ENCODE measurements at regions not wholly inside any gene's neighbourhood (a gene's known extent, or its start where the extent isn't known, plus 50 kb on each side); places are given as distances from the start of the nearest gene placed in this dataset.

DNA sequence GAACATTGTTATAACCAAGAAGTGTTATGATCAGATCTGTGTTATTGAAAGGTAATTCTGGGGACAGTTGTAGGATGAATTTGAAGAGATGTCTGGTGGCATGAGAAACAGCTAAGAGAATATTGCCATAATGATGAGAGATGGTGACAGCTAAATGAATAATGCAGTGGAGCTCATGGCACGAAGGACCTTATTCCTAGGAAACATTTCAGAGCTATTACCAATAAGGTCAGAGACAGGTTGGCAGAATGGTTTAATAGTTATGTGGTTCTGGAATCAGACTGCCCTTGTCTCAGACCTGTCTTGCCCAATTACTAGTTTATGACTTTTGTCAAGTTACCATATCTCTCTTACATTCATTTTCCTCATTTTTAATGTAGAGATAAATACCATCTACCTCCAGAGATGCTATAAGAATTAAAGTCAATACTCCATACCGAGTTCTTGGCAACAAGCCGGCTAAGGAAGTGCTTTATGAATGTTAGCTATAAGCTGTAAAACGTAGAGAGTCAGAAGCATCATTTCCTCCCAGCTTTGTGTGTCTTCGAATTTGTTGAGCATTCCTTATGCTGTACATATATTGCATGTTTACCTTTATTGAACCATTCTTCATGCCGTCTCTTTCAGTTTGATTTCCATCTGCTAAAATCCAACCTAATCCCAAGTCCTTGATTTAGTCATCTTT is 73.6 kb upstream of the COL5A2 start:
- Histone ChIP-seq H3K36me3 (ENCODE audit: insufficient read depth) (no peaks in the 10 kb centered on the region), H3K4me2 (no peak overlapping the region), H3K9me2 (ENCODE audit: insufficient read depth) (no peaks in the 10 kb centered on the region; the same call in 1 of the 2 replicates), H4K20me1 (replicated peaks; ENCODE audit: insufficient read depth) (no peaks in the 10 kb centered on the region), H3K27me3 (ENCODE audit: insufficient read depth) (no peaks in the 10 kb centered on the region), H3K4me3 (no peak overlapping the region), H3K4me1 (ENCODE audit: insufficient read depth) (no peaks in the 10 kb centered on the region), H3F3A (replicated peaks; ENCODE audit: low read depth) (no peaks in the 10 kb centered on the region), H2AFZ (no peak overlapping the region; the same call in 1 of the 2 replicates), H3K79me2 (replicated peaks; ENCODE audit: insufficient read depth) (no peaks in the 10 kb centered on the region), H3K27ac (ENCODE audit: low read depth) (no peak overlapping the region)
- Mint-ChIP-seq H3K36me3 (ENCODE audit: low read depth) (no peaks in the 10 kb centered on the region), H3K27me3 (ENCODE audit: insufficient read depth, low read depth, poor library complexity) (peaks cover 2% of the 10 kb centered on the region), H3K27ac (no peak overlapping the region; the same call in 1 of the 2 replicates), H3K9me3 (no peaks in the 10 kb centered on the region; the same call in 2 of the 3 replicates), H3K4me1 (no peaks in the 10 kb centered on the region), H3K4me3 (no peak overlapping the region)
- no peak for TF ChIP-seq NANOG (IDR thresholded peaks at IDR 0.05; ENCODE audit: borderline replicate concordance)
- TF ChIP-seq STAT1 (IDR thresholded peaks at IDR 0.05; ENCODE audit: unreplicated experiment), result no peak
- no peak for TF ChIP-seq CREB1 (CRISPR knock-in tag; IDR thresholded peaks at IDR 0.05; ENCODE audit: low read depth)
- TF ChIP-seq, protein P1, sequence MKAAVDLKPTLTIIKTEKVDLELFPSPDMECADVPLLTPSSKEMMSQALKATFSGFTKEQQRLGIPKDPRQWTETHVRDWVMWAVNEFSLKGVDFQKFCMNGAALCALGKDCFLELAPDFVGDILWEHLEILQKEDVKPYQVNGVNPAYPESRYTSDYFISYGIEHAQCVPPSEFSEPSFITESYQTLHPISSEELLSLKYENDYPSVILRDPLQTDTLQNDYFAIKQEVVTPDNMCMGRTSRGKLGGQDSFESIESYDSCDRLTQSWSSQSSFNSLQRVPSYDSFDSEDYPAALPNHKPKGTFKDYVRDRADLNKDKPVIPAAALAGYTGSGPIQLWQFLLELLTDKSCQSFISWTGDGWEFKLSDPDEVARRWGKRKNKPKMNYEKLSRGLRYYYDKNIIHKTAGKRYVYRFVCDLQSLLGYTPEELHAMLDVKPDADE (IDR thresholded peaks at IDR 0.05), result no peak
- no peak for TF ChIP-seq EZH2 (IDR thresholded peaks at IDR 0.05; ENCODE audit: low read depth, unreplicated experiment)
- no peak for TF ChIP-seq ZNF331 (CRISPR knock-in tag; IDR thresholded peaks at IDR 0.05; ENCODE audit: low read depth)
- TF ChIP-seq, protein P2, sequence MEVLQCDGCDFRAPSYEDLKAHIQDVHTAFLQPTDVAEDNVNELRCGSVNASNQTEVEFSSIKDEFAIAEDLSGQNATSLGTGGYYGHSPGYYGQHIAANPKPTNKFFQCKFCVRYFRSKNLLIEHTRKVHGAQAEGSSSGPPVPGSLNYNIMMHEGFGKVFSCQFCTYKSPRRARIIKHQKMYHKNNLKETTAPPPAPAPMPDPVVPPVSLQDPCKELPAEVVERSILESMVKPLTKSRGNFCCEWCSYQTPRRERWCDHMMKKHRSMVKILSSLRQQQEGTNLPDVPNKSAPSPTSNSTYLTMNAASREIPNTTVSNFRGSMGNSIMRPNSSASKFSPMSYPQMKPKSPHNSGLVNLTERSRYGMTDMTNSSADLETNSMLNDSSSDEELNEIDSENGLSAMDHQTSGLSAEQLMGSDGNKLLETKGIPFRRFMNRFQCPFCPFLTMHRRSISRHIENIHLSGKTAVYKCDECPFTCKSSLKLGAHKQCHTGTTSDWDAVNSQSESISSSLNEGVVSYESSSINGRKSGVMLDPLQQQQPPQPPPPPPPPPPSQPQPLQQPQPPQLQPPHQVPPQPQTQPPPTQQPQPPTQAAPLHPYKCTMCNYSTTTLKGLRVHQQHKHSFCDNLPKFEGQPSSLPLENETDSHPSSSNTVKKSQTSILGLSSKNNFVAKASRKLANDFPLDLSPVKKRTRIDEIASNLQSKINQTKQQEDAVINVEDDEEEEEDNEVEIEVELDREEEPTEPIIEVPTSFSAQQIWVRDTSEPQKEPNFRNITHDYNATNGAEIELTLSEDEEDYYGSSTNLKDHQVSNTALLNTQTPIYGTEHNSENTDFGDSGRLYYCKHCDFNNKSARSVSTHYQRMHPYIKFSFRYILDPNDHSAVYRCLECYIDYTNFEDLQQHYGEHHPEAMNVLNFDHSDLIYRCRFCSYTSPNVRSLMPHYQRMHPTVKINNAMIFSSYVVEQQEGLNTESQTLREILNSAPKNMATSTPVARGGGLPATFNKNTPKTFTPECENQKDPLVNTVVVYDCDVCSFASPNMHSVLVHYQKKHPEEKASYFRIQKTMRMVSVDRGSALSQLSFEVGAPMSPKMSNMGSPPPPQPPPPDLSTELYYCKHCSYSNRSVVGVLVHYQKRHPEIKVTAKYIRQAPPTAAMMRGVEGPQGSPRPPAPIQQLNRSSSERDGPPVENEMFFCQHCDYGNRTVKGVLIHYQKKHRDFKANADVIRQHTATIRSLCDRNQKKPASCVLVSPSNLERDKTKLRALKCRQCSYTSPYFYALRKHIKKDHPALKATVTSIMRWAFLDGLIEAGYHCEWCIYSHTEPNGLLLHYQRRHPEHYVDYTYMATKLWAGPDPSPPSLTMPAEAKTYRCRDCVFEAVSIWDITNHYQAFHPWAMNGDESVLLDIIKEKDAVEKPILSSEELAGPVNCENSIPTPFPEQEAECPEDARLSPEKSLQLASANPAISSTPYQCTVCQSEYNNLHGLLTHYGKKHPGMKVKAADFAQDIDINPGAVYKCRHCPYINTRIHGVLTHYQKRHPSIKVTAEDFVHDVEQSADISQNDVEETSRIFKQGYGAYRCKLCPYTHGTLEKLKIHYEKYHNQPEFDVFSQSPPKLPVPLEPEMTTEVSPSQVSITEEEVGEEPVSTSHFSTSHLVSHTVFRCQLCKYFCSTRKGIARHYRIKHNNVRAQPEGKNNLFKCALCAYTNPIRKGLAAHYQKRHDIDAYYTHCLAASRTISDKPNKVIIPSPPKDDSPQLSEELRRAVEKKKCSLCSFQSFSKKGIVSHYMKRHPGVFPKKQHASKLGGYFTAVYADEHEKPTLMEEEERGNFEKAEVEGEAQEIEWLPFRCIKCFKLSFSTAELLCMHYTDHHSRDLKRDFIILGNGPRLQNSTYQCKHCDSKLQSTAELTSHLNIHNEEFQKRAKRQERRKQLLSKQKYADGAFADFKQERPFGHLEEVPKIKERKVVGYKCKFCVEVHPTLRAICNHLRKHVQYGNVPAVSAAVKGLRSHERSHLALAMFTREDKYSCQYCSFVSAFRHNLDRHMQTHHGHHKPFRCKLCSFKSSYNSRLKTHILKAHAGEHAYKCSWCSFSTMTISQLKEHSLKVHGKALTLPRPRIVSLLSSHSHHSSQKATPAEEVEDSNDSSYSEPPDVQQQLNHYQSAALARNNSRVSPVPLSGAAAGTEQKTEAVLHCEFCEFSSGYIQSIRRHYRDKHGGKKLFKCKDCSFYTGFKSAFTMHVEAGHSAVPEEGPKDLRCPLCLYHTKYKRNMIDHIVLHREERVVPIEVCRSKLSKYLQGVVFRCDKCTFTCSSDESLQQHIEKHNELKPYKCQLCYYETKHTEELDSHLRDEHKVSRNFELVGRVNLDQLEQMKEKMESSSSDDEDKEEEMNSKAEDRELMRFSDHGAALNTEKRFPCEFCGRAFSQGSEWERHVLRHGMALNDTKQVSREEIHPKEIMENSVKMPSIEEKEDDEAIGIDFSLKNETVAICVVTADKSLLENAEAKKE (CRISPR knock-in tag; IDR thresholded peaks at IDR 0.05), result no peak
- TF ChIP-seq ZNF114 (CRISPR knock-in tag; IDR thresholded peaks at IDR 0.05), result no peak
- TF ChIP-seq EZH2phosphoT487 (IDR thresholded peaks at IDR 0.05; ENCODE audit: unreplicated experiment), result no peak
- TF ChIP-seq, protein P3, sequence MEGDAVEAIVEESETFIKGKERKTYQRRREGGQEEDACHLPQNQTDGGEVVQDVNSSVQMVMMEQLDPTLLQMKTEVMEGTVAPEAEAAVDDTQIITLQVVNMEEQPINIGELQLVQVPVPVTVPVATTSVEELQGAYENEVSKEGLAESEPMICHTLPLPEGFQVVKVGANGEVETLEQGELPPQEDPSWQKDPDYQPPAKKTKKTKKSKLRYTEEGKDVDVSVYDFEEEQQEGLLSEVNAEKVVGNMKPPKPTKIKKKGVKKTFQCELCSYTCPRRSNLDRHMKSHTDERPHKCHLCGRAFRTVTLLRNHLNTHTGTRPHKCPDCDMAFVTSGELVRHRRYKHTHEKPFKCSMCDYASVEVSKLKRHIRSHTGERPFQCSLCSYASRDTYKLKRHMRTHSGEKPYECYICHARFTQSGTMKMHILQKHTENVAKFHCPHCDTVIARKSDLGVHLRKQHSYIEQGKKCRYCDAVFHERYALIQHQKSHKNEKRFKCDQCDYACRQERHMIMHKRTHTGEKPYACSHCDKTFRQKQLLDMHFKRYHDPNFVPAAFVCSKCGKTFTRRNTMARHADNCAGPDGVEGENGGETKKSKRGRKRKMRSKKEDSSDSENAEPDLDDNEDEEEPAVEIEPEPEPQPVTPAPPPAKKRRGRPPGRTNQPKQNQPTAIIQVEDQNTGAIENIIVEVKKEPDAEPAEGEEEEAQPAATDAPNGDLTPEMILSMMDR (conservative IDR thresholded peaks at IDR 0.05; ENCODE audit: low read depth in 2 of 2), result no peak
- TF ChIP-seq JUNB (IDR thresholded peaks at IDR 0.05; ENCODE audit: unreplicated experiment), result no peak
- TF ChIP-seq, protein P4, sequence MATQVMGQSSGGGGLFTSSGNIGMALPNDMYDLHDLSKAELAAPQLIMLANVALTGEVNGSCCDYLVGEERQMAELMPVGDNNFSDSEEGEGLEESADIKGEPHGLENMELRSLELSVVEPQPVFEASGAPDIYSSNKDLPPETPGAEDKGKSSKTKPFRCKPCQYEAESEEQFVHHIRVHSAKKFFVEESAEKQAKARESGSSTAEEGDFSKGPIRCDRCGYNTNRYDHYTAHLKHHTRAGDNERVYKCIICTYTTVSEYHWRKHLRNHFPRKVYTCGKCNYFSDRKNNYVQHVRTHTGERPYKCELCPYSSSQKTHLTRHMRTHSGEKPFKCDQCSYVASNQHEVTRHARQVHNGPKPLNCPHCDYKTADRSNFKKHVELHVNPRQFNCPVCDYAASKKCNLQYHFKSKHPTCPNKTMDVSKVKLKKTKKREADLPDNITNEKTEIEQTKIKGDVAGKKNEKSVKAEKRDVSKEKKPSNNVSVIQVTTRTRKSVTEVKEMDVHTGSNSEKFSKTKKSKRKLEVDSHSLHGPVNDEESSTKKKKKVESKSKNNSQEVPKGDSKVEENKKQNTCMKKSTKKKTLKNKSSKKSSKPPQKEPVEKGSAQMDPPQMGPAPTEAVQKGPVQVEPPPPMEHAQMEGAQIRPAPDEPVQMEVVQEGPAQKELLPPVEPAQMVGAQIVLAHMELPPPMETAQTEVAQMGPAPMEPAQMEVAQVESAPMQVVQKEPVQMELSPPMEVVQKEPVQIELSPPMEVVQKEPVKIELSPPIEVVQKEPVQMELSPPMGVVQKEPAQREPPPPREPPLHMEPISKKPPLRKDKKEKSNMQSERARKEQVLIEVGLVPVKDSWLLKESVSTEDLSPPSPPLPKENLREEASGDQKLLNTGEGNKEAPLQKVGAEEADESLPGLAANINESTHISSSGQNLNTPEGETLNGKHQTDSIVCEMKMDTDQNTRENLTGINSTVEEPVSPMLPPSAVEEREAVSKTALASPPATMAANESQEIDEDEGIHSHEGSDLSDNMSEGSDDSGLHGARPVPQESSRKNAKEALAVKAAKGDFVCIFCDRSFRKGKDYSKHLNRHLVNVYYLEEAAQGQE (IDR thresholded peaks at IDR 0.05; ENCODE audit: unreplicated experiment), result no peak
- no peak for TF ChIP-seq POLR2AphosphoS5 (IDR thresholded peaks at IDR 0.05; ENCODE audit: low read depth)
- ATAC-seq, result no peak
- DNase-seq (ENCODE audit: low spot score), result no peak

All from GM23338 (cell line).